ENCODE measurements at regions not wholly inside any gene's neighbourhood (a gene's known extent, or its start where the extent isn't known, plus 50 kb on each side); places are given as distances from the start of the nearest gene placed in this dataset.

DNA sequence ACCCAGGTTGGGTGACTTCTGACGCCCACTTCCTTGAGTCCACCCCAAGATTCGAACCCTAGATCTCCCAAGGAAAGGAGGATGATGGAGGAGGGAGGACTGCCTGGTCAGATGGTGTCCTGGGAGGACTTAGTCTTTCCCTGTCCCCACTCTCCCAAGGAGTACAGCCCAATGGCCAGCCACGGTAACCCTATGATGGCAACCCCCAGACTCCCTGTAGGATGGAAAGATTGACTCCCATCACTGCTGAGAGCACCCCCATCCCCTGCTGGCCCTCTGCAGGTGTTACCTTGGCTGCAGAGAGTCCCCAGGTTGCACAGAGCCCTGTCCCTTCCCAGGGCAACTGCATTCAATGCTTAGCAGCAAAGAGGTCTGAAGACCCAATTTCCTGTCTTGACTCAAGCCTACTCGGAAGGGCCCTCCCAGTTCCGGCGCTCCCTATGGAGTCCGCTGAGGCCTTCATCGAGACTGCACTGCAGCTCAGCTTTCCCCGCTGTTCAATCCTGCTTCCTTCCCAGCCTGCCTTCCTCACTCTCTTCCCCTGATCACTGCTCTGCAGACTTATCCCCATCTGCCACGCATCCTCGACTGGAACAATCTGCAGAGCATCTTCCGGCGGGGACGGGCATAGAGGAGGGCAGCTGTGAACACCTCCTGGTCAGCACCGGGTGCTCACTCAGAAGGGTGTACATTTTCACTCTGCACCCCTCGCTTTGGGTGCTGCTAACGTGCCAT, 50.8 kb upstream of the OCM2 start:
- DNase-seq, result no peak

DNA sequence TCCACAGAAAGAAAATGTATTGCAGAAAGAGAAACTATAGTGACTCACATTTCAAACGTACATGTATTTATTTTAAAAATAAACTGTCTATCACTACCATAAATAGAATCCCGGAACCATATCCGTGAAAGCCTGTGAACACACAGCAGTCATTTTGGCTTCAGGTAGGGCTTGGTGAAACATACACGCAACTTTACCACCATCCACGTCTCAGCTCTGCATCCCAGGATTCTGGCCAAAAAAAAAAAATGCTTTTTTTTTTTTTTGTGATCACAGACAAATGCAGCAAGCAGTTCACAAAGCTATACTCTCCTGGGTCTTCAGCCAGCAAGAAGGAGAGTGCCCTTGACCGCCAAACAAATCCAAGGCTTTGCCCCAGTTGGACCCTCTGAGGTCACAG, 56.8 kb upstream of the OCM2 start:
- no peak for DNase-seq

DNA sequence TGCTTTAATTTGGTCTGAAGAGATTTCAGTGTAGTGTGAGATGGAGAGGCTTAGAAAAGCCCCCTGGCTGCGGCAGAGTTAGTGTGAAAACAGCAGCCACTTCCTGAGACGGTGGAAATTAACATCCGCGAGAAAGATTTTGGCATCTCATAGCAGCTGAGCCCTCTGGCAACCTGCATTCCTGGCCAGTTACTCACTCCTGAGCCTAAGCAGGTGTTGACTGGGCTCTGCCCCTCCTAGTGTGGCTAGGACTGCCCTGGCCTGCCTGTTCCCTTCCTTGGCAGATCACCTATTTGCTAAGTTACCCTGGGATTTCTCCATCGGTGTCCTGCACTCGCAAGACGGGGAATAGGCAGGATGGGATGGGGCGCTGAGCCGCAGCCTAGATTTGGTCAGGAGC, 57.6 kb upstream of the LMTK2 start:
- DNase-seq, result no peak

GRCh38 chr7:98051118-98051744, 55.4 kb upstream of the LMTK2 start:
- peak; percentile 32 for DNase-seq

GRCh38 chr7:98054585-98054984, 52.1 kb upstream of the LMTK2 start:
- DNase-seq, result no peak

GRCh38 chr7:98056580-98056979, 50.1 kb upstream of the LMTK2 start:
- no peak for DNase-seq

Measured in activated effector memory CD4-positive, alpha-beta T cell treated with Interleukin-2 at 50 U/mL for 16 hours (primary cell).